Body of pancreas (tissue), 4 donors: ENCODE measurements at regions not wholly inside any gene's neighbourhood (a gene's known extent, or its start where the extent isn't known, plus 50 kb on each side); places are given as distances from the start of the nearest gene placed in this dataset.

Experiments
- CTCF ChIP-seq, 7 experiments: fragments of 450-650 bp in 4 of 7; fragments of 200-600 bp in 3 of 7; sonication (generic) in 3 of 7; IDR thresholded peaks; one replicate each; pipeline ENCODE4 v1.5.1; 2016 to 2019; ENCODE audit warnings: antibody characterized with exemption in 7 of 7
- POLR2A ChIP-seq, 3 donors: fragments of 450-650 bp; IDR thresholded peaks; one replicate each; pipeline ENCODE4 v1.6.1; 2016; ENCODE audit warnings: antibody characterized with exemption in 3 of 3, mild to moderate bottlenecking in 2 of 3

- TF ChIP-seq CTCF (IDR thresholded peaks at IDR 0.05) (no peak), POLR2A (IDR thresholded peaks at IDR 0.05) (no peak)
These were observed 161.5 kb upstream of the KCNJ3 start for GRCh38 chr2:154537024-154537423.
